ENCODE measurements at regions not wholly inside any gene's neighbourhood (a gene's known extent, or its start where the extent isn't known, plus 50 kb on each side); places are given as distances from the start of the nearest gene placed in this dataset.

DNA sequence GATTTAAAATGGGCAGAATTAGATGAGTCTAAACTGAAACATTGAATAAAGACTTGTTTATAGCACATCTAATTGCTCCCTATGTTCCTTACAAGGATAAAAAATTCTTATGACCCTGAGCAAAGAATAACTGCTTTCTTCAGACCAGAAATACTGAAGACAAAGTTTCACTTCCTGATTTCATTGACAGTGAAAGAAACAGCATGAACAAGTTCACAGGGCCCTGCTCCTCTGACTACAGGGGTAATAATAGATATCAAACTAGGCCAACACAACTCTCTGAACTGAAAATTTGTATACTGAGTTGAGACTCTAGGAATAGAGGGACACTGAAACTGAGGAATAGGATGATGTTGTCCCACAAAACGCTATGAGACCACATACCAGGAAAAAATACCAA, 1383.3 kb upstream of the CDH2 start:
- Histone ChIP-seq H3K4me1 (ENCODE audit: insufficient read depth, low read length) (no peaks in the 10 kb centered on the region), H3K9me3 (ENCODE audit: control insufficient read depth in 1 of 2, low read length in 2 of 2) (peaks cover 0 to 6% of the 10 kb centered on the region in 2 donors), H3K27me3 (ENCODE audit: insufficient read depth, low read length) (no peaks in the 10 kb centered on the region), H3K4me3 (ENCODE audit: low read length in 2 of 2) (no peak overlapping the region), H3K36me3 (ENCODE audit: insufficient read depth, low read length) (no peaks in the 10 kb centered on the region), H3K27ac (ENCODE audit: low read depth, low read length) (no peak overlapping the region)
- H3K4me3 Mint-ChIP-seq: no peak overlapping the region
- no peak overlapping the region for H3K27ac Mint-ChIP-seq
- no peaks in the 10 kb centered on the region for H3K36me3 Mint-ChIP-seq
- no peaks in the 10 kb centered on the region for H3K4me1 Mint-ChIP-seq
- intact Hi-C loops (cut with micrococcal nuclease): no loop called here
- peaks cover 2 to 30% (median 13%) of the 10 kb centered on the region in 8 donors for H3K9me3 Mint-ChIP-seq
- CTCF ChIA-PET (ENCODE audit: partially characterized antibody): no interaction called here
- no peaks in the 10 kb centered on the region for H3K27me3 Mint-ChIP-seq
- POLR2A ChIA-PET (ENCODE audit: partially characterized antibody): no interaction called here
- no peak for DNase-seq

DNA sequence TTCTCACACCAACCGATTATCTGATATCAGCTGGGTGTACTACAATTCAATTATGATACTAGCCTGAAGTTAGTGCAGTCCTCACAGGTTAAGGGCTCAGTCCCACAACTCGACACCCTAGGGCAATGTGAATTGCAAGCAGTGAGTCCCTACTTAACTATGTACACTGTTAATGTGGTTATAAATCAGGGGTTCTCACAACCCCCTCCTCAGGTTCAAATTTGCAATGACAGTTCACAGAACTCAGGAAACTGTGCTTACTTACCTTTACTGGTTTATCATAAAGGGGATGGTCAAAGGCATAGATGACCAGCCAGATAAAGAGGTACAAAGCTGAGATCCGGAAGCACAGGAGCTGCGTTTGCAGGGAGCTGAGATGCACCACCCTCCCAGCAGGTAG, 1379.1 kb upstream of the CDH2 start:
- no peak overlapping the region for H3K27ac Mint-ChIP-seq
- ChIA-PET POLR2A (ENCODE audit: partially characterized antibody) (no interaction called here), CTCF (ENCODE audit: partially characterized antibody) (no interaction called here)
- no peaks in the 10 kb centered on the region for H3K4me1 Mint-ChIP-seq
- H3K36me3 Mint-ChIP-seq: no peaks in the 10 kb centered on the region
- no peak overlapping the region for H3K4me3 ChIP-seq (ENCODE audit: low read length in 2 of 2)
- no peaks in the 10 kb centered on the region for H3K27me3 ChIP-seq (ENCODE audit: insufficient read depth, low read length)
- intact Hi-C loops (cut with micrococcal nuclease): no loop called here
- H3K27me3 Mint-ChIP-seq: no peaks in the 10 kb centered on the region
- no peaks in the 10 kb centered on the region for H3K4me1 ChIP-seq (ENCODE audit: insufficient read depth, low read length)
- no peak for DNase-seq
- H3K4me3 Mint-ChIP-seq: no peak overlapping the region
- no peaks in the 10 kb centered on the region for H3K36me3 ChIP-seq (ENCODE audit: insufficient read depth, low read length)
- peaks cover 0 to 19% (median 9%) of the 10 kb centered on the region in 8 donors for H3K9me3 Mint-ChIP-seq
- peaks cover 0 to 6% of the 10 kb centered on the region in 2 donors for H3K9me3 ChIP-seq (ENCODE audit: control insufficient read depth in 1 of 2, low read length in 2 of 2)
- no peak overlapping the region for H3K27ac ChIP-seq (ENCODE audit: low read depth, low read length)

DNA sequence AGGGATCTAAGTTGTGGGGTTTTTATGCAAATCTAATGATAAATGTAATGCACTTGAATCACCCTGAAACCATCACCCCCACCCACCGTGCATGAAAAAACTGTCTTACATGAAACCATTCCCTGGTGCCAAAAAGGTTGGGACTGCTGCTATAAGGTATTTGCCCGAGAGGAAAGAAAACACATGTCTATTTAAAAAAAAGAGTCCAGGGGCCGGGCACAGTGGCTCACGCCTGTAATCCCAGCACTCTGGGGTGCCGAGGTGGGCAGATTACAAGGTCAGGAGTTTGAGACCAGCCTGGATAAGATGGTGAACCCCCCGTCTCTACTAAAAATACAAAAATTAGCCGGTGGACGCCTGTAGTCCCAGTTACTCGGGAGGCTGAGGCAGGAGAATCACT, 1372.8 kb upstream of the CDH2 start:
- ChIA-PET POLR2A (ENCODE audit: partially characterized antibody) (no interaction called here), CTCF (ENCODE audit: partially characterized antibody) (no interaction called here)
- Histone ChIP-seq H3K4me1 (ENCODE audit: insufficient read depth, low read length) (no peaks in the 10 kb centered on the region), H3K4me3 (ENCODE audit: low read length in 2 of 2) (no peak overlapping the region), H3K27me3 (ENCODE audit: insufficient read depth, low read length) (no peaks in the 10 kb centered on the region), H3K9me3 (ENCODE audit: control insufficient read depth in 1 of 2, low read length in 2 of 2) (no peaks in the 10 kb centered on the region), H3K27ac (ENCODE audit: low read depth, low read length) (no peak overlapping the region), H3K36me3 (ENCODE audit: insufficient read depth, low read length) (no peaks in the 10 kb centered on the region)
- DNase-seq: no peak
- H3K27ac Mint-ChIP-seq: no peak overlapping the region
- intact Hi-C loops (cut with micrococcal nuclease): no loop called here
- no peaks in the 10 kb centered on the region for H3K36me3 Mint-ChIP-seq
- H3K9me3 Mint-ChIP-seq: peaks cover 0 to 36% (median 17%) of the 10 kb centered on the region in 8 donors
- H3K4me3 Mint-ChIP-seq: no peak overlapping the region
- H3K4me1 Mint-ChIP-seq: no peaks in the 10 kb centered on the region
- H3K27me3 Mint-ChIP-seq: no peaks in the 10 kb centered on the region

DNA sequence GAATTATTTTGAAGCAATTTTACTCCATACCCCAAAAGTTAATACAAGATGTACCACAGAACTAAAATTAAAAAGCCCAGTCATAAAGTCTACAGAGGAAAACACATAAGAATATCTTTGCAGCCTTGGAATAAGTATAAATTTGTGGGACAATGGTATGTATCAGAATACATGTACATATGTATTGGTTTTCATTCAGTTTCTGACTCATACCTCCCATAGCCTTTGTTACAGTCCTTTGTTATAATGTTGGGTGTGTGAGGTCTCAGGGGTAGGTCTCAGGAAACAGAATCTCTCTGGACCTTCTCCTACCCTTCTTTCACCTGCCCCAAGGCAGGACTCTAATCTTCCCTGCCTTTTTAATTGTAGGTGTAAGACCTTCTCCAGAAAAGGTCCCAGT, 1370.7 kb upstream of the CDH2 start:
- no peak for DNase-seq
- H3K27me3 Mint-ChIP-seq: no peaks in the 10 kb centered on the region

DNA sequence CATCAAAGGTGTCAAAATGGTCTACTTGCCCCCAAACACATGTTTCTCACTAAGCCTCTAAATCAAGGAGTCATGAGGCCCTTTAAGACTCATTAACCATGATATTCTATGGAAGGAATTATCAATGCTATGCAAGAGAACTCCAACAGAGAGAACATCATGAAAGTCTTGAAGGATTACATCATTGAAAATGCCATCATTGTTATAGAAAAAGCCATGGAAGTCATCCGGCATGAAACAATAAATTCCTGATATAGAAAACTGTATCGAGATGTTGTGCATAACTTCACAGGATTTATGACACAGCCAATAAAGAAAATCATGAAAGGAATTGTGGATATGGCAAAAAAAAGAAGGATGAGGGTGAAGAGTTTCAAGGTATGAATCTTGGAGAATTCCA, 1363.6 kb upstream of the CDH2 start:
- Histone ChIP-seq H3K36me3 (ENCODE audit: insufficient read depth, low read length) (no peaks in the 10 kb centered on the region), H3K4me3 (ENCODE audit: low read length in 2 of 2) (no peak overlapping the region), H3K27ac (ENCODE audit: low read depth, low read length) (no peak overlapping the region), H3K4me1 (ENCODE audit: insufficient read depth, low read length) (no peaks in the 10 kb centered on the region), H3K27me3 (ENCODE audit: insufficient read depth, low read length) (no peaks in the 10 kb centered on the region), H3K9me3 (ENCODE audit: control insufficient read depth in 1 of 2, low read length in 2 of 2) (peaks cover 0 to 7% of the 10 kb centered on the region in 2 donors)
- no peaks in the 10 kb centered on the region for H3K27me3 Mint-ChIP-seq
- peaks cover 0 to 21% (median 12%) of the 10 kb centered on the region in 8 donors for H3K9me3 Mint-ChIP-seq
- DNase-seq: no peak
- no peaks in the 10 kb centered on the region for H3K36me3 Mint-ChIP-seq
- ChIA-PET POLR2A (ENCODE audit: partially characterized antibody) (no interaction called here), CTCF (ENCODE audit: partially characterized antibody) (no interaction called here)
- H3K4me1 Mint-ChIP-seq: no peaks in the 10 kb centered on the region
- intact Hi-C loops (cut with micrococcal nuclease): no loop called here
- no peak overlapping the region for H3K4me3 Mint-ChIP-seq
- no peak overlapping the region for H3K27ac Mint-ChIP-seq

More for the DNA sequence above, 1370.7 kb upstream of the CDH2 start:
- no peaks in the 10 kb centered on the region for H3K4me1 Mint-ChIP-seq
- no peaks in the 10 kb centered on the region for H3K27me3 ChIP-seq (ENCODE audit: insufficient read depth, low read length)
- ChIA-PET CTCF (ENCODE audit: partially characterized antibody) (no interaction called here), POLR2A (ENCODE audit: partially characterized antibody) (no interaction called here)
- H3K9me3 Mint-ChIP-seq: peaks cover 0 to 39% (median 15%) of the 10 kb centered on the region in 8 donors
- H3K9me3 ChIP-seq (ENCODE audit: control insufficient read depth in 1 of 2, low read length in 2 of 2): no peaks in the 10 kb centered on the region
- H3K27ac Mint-ChIP-seq: no peak overlapping the region
- H3K27ac ChIP-seq (ENCODE audit: low read depth, low read length): no peak overlapping the region
- H3K36me3 Mint-ChIP-seq: no peaks in the 10 kb centered on the region
- H3K4me3 ChIP-seq (ENCODE audit: low read length in 2 of 2): no peak overlapping the region
- intact Hi-C loops (cut with micrococcal nuclease): no loop called here
- H3K4me3 Mint-ChIP-seq: no peak overlapping the region
- H3K4me1 ChIP-seq (ENCODE audit: insufficient read depth, low read length): no peaks in the 10 kb centered on the region
- H3K36me3 ChIP-seq (ENCODE audit: insufficient read depth, low read length): no peaks in the 10 kb centered on the region

DNA sequence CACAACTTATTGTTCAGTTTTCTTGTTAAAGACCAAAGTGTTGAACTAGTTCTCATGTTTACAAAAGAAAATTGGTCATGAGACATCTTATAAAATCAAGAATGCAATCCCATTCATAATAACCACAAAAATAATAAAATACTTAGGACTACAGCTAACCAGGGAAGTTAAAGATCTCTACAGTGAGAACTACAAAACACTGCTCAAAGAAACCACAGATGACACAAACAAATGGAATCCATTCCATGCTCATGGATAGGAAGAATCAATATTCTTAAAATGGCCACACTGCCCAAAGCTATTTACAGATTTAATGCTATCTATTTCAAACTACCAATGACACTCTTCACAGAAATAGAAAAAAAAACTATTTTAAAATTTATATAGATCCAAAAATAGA, 1354.8 kb upstream of the CDH2 start:
- H3K9me3 ChIP-seq (ENCODE audit: control insufficient read depth in 1 of 2, low read length in 2 of 2): no peaks in the 10 kb centered on the region
- Mint-ChIP-seq H3K4me3 (no peak overlapping the region), H3K36me3 (no peaks in the 10 kb centered on the region), H3K27ac (no peak overlapping the region), H3K27me3 (no peaks in the 10 kb centered on the region), H3K9me3 (peaks cover 4 to 29% (median 15%) of the 10 kb centered on the region in 8 donors), H3K4me1 (no peaks in the 10 kb centered on the region)
- no peaks in the 10 kb centered on the region for H3K27me3 ChIP-seq (ENCODE audit: insufficient read depth, low read length)
- no peak for DNase-seq
- CTCF ChIA-PET (ENCODE audit: partially characterized antibody): no interaction called here
- H3K27ac ChIP-seq (ENCODE audit: low read depth, low read length): no peak overlapping the region
- H3K36me3 ChIP-seq (ENCODE audit: insufficient read depth, low read length): no peaks in the 10 kb centered on the region
- POLR2A ChIA-PET (ENCODE audit: partially characterized antibody): no interaction called here
- H3K4me1 ChIP-seq (ENCODE audit: insufficient read depth, low read length): no peaks in the 10 kb centered on the region
- intact Hi-C loops (cut with micrococcal nuclease): no loop called here
- no peak overlapping the region for H3K4me3 ChIP-seq (ENCODE audit: low read length in 2 of 2)

DNA sequence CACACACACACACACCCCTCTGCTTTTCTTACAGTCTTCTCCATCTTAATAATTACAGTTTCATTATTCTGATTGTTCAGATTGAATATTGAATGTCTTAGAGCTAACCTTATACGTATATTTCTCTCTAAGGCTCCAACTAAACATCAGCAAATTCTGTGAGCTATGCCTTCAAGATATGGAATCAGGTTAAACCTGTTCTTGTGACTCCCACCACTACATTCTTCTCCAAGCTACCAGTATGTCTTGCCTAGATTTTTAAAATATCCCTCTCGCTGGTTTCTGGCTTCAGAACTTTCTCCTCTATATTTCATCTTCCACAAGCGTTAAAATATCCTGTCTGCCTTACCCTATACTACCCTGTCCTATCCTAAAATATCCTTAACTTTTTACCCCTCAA, 1346.4 kb upstream of the CDH2 start:
- CTCF ChIA-PET (ENCODE audit: partially characterized antibody): no interaction called here
- Mint-ChIP-seq H3K27me3 (no peaks in the 10 kb centered on the region), H3K4me3 (no peak overlapping the region), H3K36me3 (no peaks in the 10 kb centered on the region), H3K4me1 (no peaks in the 10 kb centered on the region), H3K27ac (no peak overlapping the region), H3K9me3 (peaks cover 3 to 32% (median 14%) of the 10 kb centered on the region in 8 donors)
- no peak for DNase-seq
- Histone ChIP-seq H3K36me3 (ENCODE audit: insufficient read depth, low read length) (no peaks in the 10 kb centered on the region), H3K9me3 (ENCODE audit: control insufficient read depth in 1 of 2, low read length in 2 of 2) (peaks cover 0 to 1% of the 10 kb centered on the region in 2 donors), H3K4me3 (ENCODE audit: low read length in 2 of 2) (no peak overlapping the region), H3K4me1 (ENCODE audit: insufficient read depth, low read length) (no peaks in the 10 kb centered on the region), H3K27ac (ENCODE audit: low read depth, low read length) (no peak overlapping the region), H3K27me3 (ENCODE audit: insufficient read depth, low read length) (no peaks in the 10 kb centered on the region)
- POLR2A ChIA-PET (ENCODE audit: partially characterized antibody): no interaction called here
- intact Hi-C loops (cut with micrococcal nuclease): no loop called here

DNA sequence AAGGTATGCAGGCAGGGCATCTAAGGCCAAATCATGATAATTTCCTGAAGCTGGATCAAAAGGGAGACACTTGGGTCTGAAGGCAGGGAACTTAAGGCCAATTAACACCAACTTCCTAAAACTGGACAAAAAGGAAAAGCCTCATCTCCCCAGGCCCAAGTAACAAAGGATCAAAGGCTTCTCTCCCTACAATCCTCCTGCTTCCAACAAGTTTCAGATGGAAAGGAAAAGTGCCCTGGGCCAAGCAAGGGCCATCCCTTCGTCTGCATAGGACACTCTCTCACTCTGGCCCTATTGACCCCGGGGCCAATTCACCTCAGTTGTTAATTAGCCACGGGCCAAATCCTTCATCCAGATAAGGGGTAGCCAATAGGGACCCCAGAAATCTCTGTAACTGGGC, 1335.8 kb upstream of the CDH2 start:
- POLR2A ChIA-PET (ENCODE audit: partially characterized antibody): no interaction called here
- Histone ChIP-seq H3K36me3 (ENCODE audit: insufficient read depth, low read length) (no peaks in the 10 kb centered on the region), H3K27ac (ENCODE audit: low read depth, low read length) (no peak overlapping the region), H3K4me1 (ENCODE audit: insufficient read depth, low read length) (no peaks in the 10 kb centered on the region), H3K4me3 (ENCODE audit: low read length in 2 of 2) (no peak overlapping the region), H3K9me3 (ENCODE audit: control insufficient read depth in 1 of 2, low read length in 2 of 2) (peaks cover 0 to 5% of the 10 kb centered on the region in 2 donors), H3K27me3 (ENCODE audit: insufficient read depth, low read length) (no peaks in the 10 kb centered on the region)
- H3K36me3 Mint-ChIP-seq: no peaks in the 10 kb centered on the region
- no peaks in the 10 kb centered on the region for H3K4me1 Mint-ChIP-seq
- no peaks in the 10 kb centered on the region for H3K27me3 Mint-ChIP-seq
- CTCF ChIA-PET (ENCODE audit: partially characterized antibody): no interaction called here
- no peak for DNase-seq
- H3K9me3 Mint-ChIP-seq: peaks cover 4 to 16% (median 10%) of the 10 kb centered on the region in 8 donors
- intact Hi-C loops (cut with micrococcal nuclease): no loop called here
- no peak overlapping the region for H3K4me3 Mint-ChIP-seq
- H3K27ac Mint-ChIP-seq: no peak overlapping the region

Data from CD4-positive, alpha-beta memory T cell (primary cell).